ENCODE measurements at regions not wholly inside any gene's neighbourhood (a gene's known extent, or its start where the extent isn't known, plus 50 kb on each side); places are given as distances from the start of the nearest gene placed in this dataset.

- TF ChIP-seq CTCF (IDR thresholded peaks at IDR 0.05; ENCODE audit: low read depth, low read length): no peak
- H3K4me3 ChIP-seq (replicated peaks in 1 of 2; ENCODE audit: low read depth in 2 of 2, low read length in 2 of 2): no peak overlapping the region
- DNase-seq (ENCODE audit: low read depth in 2 of 2): no peak
Measured at GRCh38 chr18:28519997-28520396, 343.1 kb upstream of the CDH2 start.

GRCh38 chr18:28514699-28515098, 337.8 kb upstream of the CDH2 start:
- no peak overlapping the region for H3K4me3 ChIP-seq (replicated peaks in 1 of 2; ENCODE audit: low read depth in 2 of 2, low read length in 2 of 2)
- no peak for DNase-seq (ENCODE audit: low read depth in 2 of 2)
- TF ChIP-seq CTCF (IDR thresholded peaks at IDR 0.05; ENCODE audit: low read depth, low read length): no peak

- no peak overlapping the region for H3K4me3 ChIP-seq (replicated peaks in 1 of 2; ENCODE audit: low read depth in 2 of 2, low read length in 2 of 2)
- TF ChIP-seq CTCF (IDR thresholded peaks at IDR 0.05; ENCODE audit: low read depth, low read length): no peak
- peak; percentile 10 to 12 for DNase-seq (ENCODE audit: low read depth in 2 of 2)
Measured at GRCh38 chr18:28512357-28512756, 335.4 kb upstream of the CDH2 start.

- TF ChIP-seq CTCF (IDR thresholded peaks at IDR 0.05; ENCODE audit: low read depth, low read length): no peak
- peak; percentile 11 to 40 for DNase-seq (ENCODE audit: low read depth in 2 of 2)
- H3K4me3 ChIP-seq (replicated peaks in 1 of 2; ENCODE audit: low read depth in 2 of 2, low read length in 2 of 2): no peak overlapping the region
Measured at GRCh38 chr18:28511413-28511821, 334.5 kb upstream of the CDH2 start.

GRCh38 chr18:28510210-28510609, 333.3 kb upstream of the CDH2 start:
- no peak overlapping the region for H3K4me3 ChIP-seq (replicated peaks in 1 of 2; ENCODE audit: low read depth in 2 of 2, low read length in 2 of 2)
- no peak for TF ChIP-seq CTCF (IDR thresholded peaks at IDR 0.05; ENCODE audit: low read depth, low read length)
- DNase-seq (ENCODE audit: low read depth in 2 of 2): no peak

- no peak for DNase-seq (ENCODE audit: low read depth in 2 of 2)
- no peak for TF ChIP-seq CTCF (IDR thresholded peaks at IDR 0.05; ENCODE audit: low read depth, low read length)
- H3K4me3 ChIP-seq (replicated peaks in 1 of 2; ENCODE audit: low read depth in 2 of 2, low read length in 2 of 2): no peak overlapping the region
Measured at GRCh38 chr18:28504066-28504465, 327.1 kb upstream of the CDH2 start.

- H3K4me3 ChIP-seq (replicated peaks in 1 of 2; ENCODE audit: low read depth in 2 of 2, low read length in 2 of 2): no peak overlapping the region
- TF ChIP-seq CTCF (IDR thresholded peaks at IDR 0.05; ENCODE audit: low read depth, low read length): no peak
- peak; percentile 27 to 52 for DNase-seq (ENCODE audit: low read depth in 2 of 2)
Measured at GRCh38 chr18:28494151-28494550, 317.2 kb upstream of the CDH2 start.
